Activated T-helper 1 cell treated with Interleukin-2 at 50 U/mL for 16 hours (primary cell): ENCODE measurements at regions not wholly inside any gene's neighbourhood (a gene's known extent, or its start where the extent isn't known, plus 50 kb on each side); places are given as distances from the start of the nearest gene placed in this dataset.
"Not testable (repeated sequence)": the region's sequence is repeated elsewhere in the genome, so short reads cannot be mapped to it uniquely, and the experiment has no call there.

ENCODE experiments used
- DNase-seq: peaks from one replicate; pipeline ENCODE4 v3.0.0-alpha.2; 2020; ENCODE audit warnings: low read depth

GRCh38 chr4:12452291-12452690, 1023.6 kb upstream of the HS3ST1 start:
- no peak for DNase-seq

GRCh38 chr4:12447451-12447850, 1018.8 kb upstream of the HS3ST1 start:
- no peak for DNase-seq

- no peak for DNase-seq
These were observed 1018.0 kb upstream of the HS3ST1 start for GRCh38 chr4:12446657-12447185.

- DNase-seq = no peak
These were observed 1017.6 kb upstream of the HS3ST1 start for GRCh38 chr4:12446256-12446655.

- DNase-seq = no peak
These were observed 1017.1 kb upstream of the HS3ST1 start for GRCh38 chr4:12445711-12446235.

- DNase-seq = no peak
These were observed 1011.1 kb upstream of the HS3ST1 start for GRCh38 chr4:12439633-12440305.

- not testable (repeated sequence) for DNase-seq
These were observed 1002.6 kb upstream of the HS3ST1 start for GRCh38 chr4:12431259-12431658.

GRCh38 chr4:12421364-12421763, 992.7 kb upstream of the HS3ST1 start:
- DNase-seq = no peak

- DNase-seq = no peak
These were observed 988.1 kb upstream of the HS3ST1 start for GRCh38 chr4:12416755-12417154.

- DNase-seq = no peak
These were observed 985.6 kb upstream of the HS3ST1 start for GRCh38 chr4:12414181-12414812.

GRCh38 chr4:12411072-12411471, 982.4 kb upstream of the HS3ST1 start:
- no peak for DNase-seq

- DNase-seq = no peak
These were observed 981.0 kb upstream of the HS3ST1 start for GRCh38 chr4:12409507-12410190.

GRCh38 chr4:12408364-12408763, 979.7 kb upstream of the HS3ST1 start:
- no peak for DNase-seq

- DNase-seq = no peak
These were observed 974.5 kb upstream of the HS3ST1 start for GRCh38 chr4:12403175-12403574.

- no peak for DNase-seq
These were observed 971.1 kb upstream of the HS3ST1 start for GRCh38 chr4:12399781-12400180.

- no peak for DNase-seq
These were observed 965.1 kb upstream of the HS3ST1 start for GRCh38 chr4:12393631-12394262.

GRCh38 chr4:12389604-12390003, 960.9 kb upstream of the HS3ST1 start:
- no peak for DNase-seq

- no peak for DNase-seq
These were observed 953.9 kb upstream of the HS3ST1 start for GRCh38 chr4:12382567-12382966.

GRCh38 chr4:12379191-12379590, 950.5 kb upstream of the HS3ST1 start:
- no peak for DNase-seq

GRCh38 chr4:12375805-12376204, 947.1 kb upstream of the HS3ST1 start:
- DNase-seq = no peak

- not testable (repeated sequence) for DNase-seq
These were observed 937.2 kb upstream of the HS3ST1 start for GRCh38 chr4:12365869-12366268.

- no peak for DNase-seq
These were observed 931.7 kb upstream of the HS3ST1 start for GRCh38 chr4:12360391-12360790.
